H1 (cell line): ENCODE measurements at regions not wholly inside any gene's neighbourhood (a gene's known extent, or its start where the extent isn't known, plus 50 kb on each side); places are given as distances from the start of the nearest gene placed in this dataset.

Experiments
- TF ChIP-seq, protein P1 (sequence below): fragments of 300-600 bp; sonication (generic); IDR thresholded peaks from 2 replicates; pipeline ENCODE4 v1.7.1; 2012; ENCODE audit warnings: low read length, moderate library complexity, mild to moderate bottlenecking, inconsistent platforms; ENCODE audit not compliant: insufficient replicate concordance

DNA sequence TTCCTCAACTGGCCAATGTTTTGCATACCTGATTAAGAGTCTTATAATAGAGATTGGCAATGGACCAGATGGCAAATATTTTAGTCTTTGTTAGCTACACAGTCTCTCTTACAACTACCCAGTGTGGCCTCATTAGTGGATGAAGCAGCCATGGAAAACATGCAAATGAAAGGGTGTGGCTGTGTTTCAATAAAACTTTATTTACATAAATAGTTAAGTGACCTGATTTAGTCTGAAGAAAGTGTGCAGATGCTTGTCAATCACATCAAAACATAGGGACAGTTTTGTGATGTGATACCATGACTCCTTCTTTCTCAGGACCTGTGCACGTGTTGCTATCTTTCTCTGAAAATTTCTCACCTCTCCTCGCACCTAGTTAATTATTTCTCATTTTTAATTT lies 309.8 kb upstream of the GRM7 start (continued):
- TF ChIP-seq, protein P1, sequence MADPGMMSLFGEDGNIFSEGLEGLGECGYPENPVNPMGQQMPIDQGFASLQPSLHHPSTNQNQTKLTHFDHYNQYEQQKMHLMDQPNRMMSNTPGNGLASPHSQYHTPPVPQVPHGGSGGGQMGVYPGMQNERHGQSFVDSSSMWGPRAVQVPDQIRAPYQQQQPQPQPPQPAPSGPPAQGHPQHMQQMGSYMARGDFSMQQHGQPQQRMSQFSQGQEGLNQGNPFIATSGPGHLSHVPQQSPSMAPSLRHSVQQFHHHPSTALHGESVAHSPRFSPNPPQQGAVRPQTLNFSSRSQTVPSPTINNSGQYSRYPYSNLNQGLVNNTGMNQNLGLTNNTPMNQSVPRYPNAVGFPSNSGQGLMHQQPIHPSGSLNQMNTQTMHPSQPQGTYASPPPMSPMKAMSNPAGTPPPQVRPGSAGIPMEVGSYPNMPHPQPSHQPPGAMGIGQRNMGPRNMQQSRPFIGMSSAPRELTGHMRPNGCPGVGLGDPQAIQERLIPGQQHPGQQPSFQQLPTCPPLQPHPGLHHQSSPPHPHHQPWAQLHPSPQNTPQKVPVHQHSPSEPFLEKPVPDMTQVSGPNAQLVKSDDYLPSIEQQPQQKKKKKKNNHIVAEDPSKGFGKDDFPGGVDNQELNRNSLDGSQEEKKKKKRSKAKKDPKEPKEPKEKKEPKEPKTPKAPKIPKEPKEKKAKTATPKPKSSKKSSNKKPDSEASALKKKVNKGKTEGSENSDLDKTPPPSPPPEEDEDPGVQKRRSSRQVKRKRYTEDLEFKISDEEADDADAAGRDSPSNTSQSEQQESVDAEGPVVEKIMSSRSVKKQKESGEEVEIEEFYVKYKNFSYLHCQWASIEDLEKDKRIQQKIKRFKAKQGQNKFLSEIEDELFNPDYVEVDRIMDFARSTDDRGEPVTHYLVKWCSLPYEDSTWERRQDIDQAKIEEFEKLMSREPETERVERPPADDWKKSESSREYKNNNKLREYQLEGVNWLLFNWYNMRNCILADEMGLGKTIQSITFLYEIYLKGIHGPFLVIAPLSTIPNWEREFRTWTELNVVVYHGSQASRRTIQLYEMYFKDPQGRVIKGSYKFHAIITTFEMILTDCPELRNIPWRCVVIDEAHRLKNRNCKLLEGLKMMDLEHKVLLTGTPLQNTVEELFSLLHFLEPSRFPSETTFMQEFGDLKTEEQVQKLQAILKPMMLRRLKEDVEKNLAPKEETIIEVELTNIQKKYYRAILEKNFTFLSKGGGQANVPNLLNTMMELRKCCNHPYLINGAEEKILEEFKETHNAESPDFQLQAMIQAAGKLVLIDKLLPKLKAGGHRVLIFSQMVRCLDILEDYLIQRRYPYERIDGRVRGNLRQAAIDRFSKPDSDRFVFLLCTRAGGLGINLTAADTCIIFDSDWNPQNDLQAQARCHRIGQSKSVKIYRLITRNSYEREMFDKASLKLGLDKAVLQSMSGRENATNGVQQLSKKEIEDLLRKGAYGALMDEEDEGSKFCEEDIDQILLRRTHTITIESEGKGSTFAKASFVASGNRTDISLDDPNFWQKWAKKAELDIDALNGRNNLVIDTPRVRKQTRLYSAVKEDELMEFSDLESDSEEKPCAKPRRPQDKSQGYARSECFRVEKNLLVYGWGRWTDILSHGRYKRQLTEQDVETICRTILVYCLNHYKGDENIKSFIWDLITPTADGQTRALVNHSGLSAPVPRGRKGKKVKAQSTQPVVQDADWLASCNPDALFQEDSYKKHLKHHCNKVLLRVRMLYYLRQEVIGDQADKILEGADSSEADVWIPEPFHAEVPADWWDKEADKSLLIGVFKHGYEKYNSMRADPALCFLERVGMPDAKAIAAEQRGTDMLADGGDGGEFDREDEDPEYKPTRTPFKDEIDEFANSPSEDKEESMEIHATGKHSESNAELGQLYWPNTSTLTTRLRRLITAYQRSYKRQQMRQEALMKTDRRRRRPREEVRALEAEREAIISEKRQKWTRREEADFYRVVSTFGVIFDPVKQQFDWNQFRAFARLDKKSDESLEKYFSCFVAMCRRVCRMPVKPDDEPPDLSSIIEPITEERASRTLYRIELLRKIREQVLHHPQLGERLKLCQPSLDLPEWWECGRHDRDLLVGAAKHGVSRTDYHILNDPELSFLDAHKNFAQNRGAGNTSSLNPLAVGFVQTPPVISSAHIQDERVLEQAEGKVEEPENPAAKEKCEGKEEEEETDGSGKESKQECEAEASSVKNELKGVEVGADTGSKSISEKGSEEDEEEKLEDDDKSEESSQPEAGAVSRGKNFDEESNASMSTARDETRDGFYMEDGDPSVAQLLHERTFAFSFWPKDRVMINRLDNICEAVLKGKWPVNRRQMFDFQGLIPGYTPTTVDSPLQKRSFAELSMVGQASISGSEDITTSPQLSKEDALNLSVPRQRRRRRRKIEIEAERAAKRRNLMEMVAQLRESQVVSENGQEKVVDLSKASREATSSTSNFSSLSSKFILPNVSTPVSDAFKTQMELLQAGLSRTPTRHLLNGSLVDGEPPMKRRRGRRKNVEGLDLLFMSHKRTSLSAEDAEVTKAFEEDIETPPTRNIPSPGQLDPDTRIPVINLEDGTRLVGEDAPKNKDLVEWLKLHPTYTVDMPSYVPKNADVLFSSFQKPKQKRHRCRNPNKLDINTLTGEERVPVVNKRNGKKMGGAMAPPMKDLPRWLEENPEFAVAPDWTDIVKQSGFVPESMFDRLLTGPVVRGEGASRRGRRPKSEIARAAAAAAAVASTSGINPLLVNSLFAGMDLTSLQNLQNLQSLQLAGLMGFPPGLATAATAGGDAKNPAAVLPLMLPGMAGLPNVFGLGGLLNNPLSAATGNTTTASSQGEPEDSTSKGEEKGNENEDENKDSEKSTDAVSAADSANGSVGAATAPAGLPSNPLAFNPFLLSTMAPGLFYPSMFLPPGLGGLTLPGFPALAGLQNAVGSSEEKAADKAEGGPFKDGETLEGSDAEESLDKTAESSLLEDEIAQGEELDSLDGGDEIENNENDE: no peak
